Pons (tissue), 1 donor: ENCODE measurements at regions not wholly inside any gene's neighbourhood (a gene's known extent, or its start where the extent isn't known, plus 50 kb on each side); places are given as distances from the start of the nearest gene placed in this dataset.
"Not testable (repeated sequence)": the region's sequence is repeated elsewhere in the genome, so short reads cannot be mapped to it uniquely, and the experiment has no call there.

Source experiments
- DNase-seq: peaks from one replicate; pipeline ENCODE4 v3.0.0-alpha.2; 2016; ENCODE audit warnings: low spot score

DNA sequence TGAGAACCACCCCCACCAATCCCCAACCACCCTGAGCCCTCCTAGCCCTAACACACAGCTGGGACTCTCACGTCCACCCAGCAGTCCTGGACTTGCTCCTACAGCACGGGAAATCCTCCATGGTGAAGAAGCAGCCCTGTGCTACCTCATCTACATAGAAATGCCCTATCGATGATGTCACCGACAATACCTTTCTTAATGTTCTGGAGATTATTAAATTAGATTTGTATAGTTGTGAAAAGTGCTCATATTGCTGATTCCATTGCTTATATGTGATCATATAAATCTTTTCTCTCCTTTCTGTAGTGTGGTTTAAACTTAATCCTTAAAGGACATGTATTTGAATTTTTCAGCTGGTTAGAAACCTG is 97.1 kb downstream of the PPIAL4G start:
- DNase-seq, result not testable (repeated sequence)

DNA sequence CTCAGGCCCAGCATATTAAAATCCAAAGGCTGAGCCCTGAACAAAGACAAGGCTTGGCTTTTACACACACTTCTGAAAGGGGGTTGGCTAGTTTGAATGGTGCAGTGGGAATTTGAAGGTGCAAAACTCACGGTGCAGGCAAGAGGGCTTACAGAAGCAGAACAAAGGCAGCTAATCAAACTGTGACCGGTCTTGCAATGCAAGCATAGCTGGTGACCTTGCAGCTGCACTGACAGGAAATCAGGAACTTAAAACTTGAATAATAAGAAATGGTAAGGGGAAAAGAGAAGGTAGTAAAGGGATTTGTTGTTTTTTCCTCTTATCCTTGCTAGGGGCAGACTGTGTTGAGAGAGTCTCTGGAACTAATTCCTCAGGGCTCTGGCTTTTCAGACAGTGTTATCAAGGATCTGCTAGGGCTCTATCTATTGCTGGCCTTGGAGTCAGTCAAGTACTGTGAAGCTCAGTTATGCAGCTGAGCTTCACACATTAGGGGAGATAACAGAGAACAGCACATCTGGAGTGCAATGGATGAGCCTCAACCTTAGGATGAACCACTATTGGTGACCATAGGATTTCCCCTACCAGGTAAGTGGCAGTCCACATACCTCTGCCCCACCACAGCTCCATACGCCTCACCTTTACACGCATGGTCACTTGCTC is 97.6 kb downstream of the PPIAL4G start:
- DNase-seq, result no peak

- DNase-seq, result no peak
Measured at GRCh38 chr1:148383966-148384365, 99.1 kb downstream of the PPIAL4G start.

DNA sequence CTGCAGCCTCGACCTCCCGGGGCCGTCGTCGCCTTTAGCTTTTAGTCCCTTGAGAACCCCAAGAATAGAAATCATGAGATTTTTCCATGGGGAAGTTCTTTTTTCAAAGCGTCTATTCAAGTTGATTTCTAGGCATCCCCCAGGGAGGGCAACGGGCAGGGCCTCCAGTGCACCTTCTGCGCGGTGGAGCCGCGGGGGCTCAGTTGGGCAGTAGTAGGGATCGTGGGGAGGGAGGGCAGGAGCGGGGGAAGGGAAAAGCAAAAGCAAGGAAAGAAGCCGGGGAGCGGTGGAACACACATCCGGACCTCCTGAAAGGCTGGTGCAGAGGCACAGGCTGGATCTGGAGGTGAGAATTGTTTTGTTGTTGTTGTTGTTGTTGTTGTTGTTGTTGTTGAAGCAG is 103.4 kb downstream of the PPIAL4G start:
- DNase-seq, result no peak

DNA sequence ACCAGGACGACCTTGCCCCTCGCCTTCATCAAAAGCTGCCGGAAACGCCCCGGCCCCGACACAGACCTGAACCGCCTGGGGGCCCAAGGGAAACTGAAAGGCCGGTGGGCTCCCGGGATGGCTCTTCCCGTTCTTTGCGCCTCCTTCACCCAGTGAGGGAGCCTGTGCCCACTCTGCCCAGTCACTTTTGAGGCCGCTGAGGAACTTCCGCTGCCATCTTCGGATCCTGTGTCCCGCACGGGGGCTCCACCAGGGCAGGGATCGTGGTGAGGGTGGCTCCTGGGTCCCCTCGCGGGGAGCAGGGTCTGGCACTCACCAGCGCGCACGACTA is 104.0 kb downstream of the PPIAL4G start:
- no peak for DNase-seq

DNA sequence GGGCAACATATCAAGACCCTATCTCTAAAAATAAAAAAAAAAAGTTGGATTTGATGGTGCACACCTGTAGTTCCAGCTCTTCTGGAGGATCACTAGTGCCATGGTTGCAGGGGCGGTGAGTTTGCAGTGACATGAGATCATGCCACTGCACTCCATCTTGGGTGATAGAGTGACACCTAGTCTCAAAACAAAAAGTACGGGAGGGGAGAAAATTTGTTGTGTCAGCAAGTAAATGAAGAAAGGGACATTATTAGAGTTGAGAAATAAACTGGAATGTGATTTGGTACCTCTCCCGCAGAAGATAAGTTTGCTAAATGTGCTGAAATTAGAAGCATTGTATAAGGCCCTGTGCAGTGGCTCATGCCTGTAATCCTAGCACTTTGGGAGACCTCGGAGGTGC is 105.1 kb downstream of the PPIAL4G start:
- DNase-seq, result not testable (repeated sequence)

GRCh38 chr1:148377045-148377444 is 106.1 kb downstream of the PPIAL4G start:
- DNase-seq, result not testable (repeated sequence)

DNA sequence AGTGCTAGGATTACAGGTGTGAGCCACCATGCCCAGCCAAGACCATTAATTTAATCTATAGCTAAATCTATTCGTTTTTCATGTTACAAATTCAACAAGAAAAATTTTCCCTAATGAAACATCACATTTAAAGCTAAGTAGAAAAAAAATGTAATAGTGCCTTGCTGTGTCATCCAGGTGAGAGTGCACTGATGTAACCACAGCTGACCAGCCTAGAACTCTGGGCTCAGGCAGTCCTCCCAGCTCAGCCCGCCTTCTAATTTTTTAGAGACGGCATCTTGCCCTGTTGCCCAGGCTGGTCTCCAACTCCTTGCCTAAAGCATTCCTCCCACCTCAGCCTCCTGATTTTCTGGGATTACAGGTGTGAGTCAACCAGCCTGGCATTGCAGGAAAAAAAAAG is 109.0 kb downstream of the PPIAL4G start:
- DNase-seq, result no peak

DNA sequence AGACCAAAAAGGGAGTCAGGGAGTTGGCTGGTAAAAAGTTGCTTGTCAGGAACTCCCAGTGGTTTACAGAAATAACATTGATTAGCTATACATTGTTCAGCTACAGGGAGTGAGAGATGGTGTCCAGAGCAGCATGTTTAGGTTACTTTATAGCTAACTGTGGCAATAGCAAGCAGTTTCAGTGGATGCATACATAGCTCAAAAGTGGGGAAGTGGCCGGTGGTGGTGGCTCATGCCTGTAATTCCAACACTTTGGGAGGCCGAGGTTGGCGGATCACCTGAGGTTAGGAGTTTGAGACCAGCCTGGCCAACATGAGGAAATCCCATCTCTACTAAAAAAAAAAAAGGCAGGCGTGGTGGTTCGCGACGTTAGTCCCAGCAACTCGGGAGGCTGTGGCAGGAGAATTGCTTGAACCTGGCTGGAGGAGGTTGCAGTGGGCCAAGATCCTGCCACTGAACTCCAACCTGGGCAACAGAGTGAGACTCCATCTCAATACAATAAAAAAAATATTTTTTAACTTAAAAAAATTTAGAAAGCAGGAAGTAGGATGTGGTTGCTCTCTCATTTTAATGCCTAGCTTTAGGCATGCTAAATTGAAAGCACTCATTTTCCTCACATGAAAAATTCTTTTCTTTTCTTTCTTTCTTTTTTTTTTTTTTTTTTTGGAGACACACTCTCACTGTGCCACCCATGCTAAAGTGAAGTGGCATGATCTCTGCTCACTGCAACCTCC is 109.7 kb downstream of the PPIAL4G start:
- DNase-seq, result no peak

DNA sequence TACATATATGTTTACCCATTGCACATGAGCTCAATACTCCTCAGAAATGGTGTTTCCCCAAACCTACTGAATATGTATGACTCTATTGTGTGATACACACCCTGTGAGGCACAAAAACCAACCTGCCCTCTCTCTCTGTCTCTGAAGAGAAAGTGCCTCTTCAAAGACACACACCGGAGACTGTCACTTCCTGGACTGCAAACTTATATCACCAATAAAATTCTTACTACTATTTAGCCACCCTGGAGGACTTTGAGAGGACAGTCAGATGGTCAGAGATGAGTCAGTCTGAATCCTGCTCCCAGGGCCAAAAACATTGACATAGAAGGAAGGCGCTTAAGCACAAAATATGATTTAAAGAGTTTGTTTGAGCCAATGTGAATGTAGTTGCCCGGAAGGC is 110.4 kb downstream of the PPIAL4G start:
- no peak for DNase-seq

GRCh38 chr1:148372051-148372726 is 110.9 kb downstream of the PPIAL4G start:
- DNase-seq, result not testable (repeated sequence)

GRCh38 chr1:148371551-148371994 is 111.5 kb downstream of the PPIAL4G start:
- DNase-seq, result peak; percentile 82

GRCh38 chr1:148370661-148371060 is 112.4 kb downstream of the PPIAL4G start:
- not testable (repeated sequence) for DNase-seq

- DNase-seq, result no peak
Measured at GRCh38 chr1:148367596-148367995, 115.5 kb downstream of the PPIAL4G start.

GRCh38 chr1:148366136-148366753 is 116.9 kb downstream of the PPIAL4G start:
- not testable (repeated sequence) for DNase-seq

- DNase-seq, result not testable (repeated sequence)
Measured at GRCh38 chr1:148365151-148365550, 118.0 kb downstream of the PPIAL4G start.

DNA sequence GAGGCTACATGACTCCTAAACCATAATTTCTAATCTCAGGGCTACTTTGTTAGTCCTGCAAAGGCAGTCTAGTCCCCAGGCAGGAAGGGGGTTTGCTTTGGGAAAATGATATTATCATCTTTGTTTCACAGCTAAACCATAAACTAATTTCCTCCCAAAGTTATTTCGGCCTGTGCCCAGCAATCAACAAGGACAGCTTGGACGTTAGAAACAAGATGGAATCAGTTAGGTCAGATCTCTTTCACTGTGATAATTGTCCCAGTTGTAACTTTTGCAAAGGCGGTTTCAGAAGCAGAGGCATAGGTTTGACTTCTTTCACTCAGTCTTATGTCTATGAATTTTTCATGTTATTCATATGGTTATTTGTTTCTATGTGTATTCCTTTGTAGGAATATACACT is 119.1 kb downstream of the PPIAL4G start:
- not testable (repeated sequence) for DNase-seq

GRCh38 chr1:148363439-148363810 is 119.7 kb downstream of the PPIAL4G start:
- DNase-seq, result no peak

- DNase-seq, result no peak
Measured at GRCh38 chr1:148362626-148363438, 120.3 kb downstream of the PPIAL4G start.

- no peak for DNase-seq
Measured at GRCh38 chr1:148362216-148362611, 120.9 kb downstream of the PPIAL4G start.

DNA sequence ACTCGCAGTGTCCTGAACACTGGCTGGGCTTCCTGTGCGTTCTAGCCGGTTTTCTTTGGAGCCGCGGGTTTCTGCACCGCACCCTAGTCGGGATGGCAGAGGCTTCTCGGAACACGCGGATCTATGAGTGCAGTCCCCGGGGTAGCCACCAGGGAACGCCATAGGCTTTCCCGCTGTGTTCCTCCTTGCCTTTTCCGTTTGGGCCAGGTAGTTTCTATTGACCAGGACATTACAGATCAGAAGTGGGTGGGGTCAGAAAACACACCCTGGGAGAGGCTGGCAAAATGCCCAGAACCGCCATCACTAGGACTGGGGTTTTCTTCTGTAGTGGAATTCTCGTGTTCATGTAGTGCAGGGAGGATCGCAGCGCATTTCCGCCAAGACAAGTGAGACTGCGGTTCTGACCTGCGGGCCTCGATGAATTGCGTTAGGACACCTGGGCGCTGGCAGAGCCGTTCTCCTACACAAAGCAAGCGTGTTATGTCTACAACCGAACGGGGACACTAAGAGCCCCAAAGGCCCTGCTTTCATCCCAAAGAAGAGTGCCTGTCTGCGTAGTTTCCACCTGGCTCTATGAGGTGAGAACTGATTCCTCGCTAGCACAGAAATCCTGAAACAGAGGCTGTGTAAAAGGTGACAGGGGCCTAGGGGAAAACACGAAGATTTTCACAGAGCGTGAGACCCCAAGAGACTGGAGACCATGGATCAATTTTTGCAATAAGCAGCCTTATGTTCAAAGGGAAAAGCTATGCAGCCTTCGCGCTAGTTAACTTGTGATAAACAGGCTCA is 121.5 kb downstream of the PPIAL4G start:
- DNase-seq, result not testable (repeated sequence)
